Brain microvascular endothelial cell (primary cell): ENCODE measurements at regions not wholly inside any gene's neighbourhood (a gene's known extent, or its start where the extent isn't known, plus 50 kb on each side); places are given as distances from the start of the nearest gene placed in this dataset.

Source experiments
- DNase-seq: peaks from one replicate; pipeline ENCODE4 v3.0.0-alpha.2; 2020
- H3K27ac ChIP-seq: fragments of 250-450 bp; sonication (Bioruptor Pico); 2 replicates; pipeline ENCODE4 v1.5.1; 2020; ENCODE audit warnings: mild to moderate bottlenecking, moderate library complexity
- H3K27me3 ChIP-seq: fragments of 250-450 bp; sonication (Bioruptor Pico); replicated peaks from 2 replicates; pipeline ENCODE4 v1.5.1; 2020; ENCODE audit warnings: mild to moderate bottlenecking
- H3K36me3 ChIP-seq: fragments of 250-450 bp; sonication (Bioruptor Pico); replicated peaks from 2 replicates; pipeline ENCODE4 v1.5.1; 2020; ENCODE audit warnings: mild to moderate bottlenecking
- H3K4me3 ChIP-seq: 2 replicates; pipeline ENCODE4 v1.5.1; 2011; ENCODE audit warnings: low read depth, mild to moderate bottlenecking, control low read depth, low read length, moderate library complexity
- in situ Hi-C: cut with HindIII; loops from 2 replicates; pipeline ENCODE4 v1.10.0; 2017; ENCODE audit warnings: low sequenced_read_pairs, low pct_ligation_motif_present
- TF ChIP-seq, protein P1 (sequence below): IDR thresholded peaks from 2 replicates; pipeline ENCODE4 v1.5.1; 2011; ENCODE audit warnings: low read depth, mild to moderate bottlenecking, moderate library complexity, low read length, control low read depth, inconsistent platforms; ENCODE audit errors: missing control alignments

DNA sequence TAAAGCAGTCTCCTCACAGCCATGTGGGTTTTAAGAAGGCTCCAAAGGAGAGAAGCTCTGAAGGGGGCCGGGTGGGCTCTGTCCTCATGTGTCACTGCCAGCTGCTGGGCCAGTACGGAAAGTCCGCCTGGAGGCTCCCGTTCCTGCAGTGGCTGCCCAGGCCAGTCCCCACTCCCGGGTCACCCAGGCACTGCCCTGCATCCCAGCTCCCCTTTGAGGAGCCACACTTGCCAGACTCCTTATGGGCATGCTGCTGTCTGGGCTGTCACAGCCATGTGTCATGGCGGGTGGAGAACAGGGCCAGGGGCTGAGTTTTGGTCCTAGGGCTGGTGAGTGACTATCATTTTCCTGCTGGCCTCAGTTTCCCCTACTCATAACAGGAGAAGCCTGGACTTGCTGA is 79.4 kb upstream of the ACTRT2 start:
- H3K27me3 ChIP-seq, result no peaks in the 10 kb centered on the region
- in situ Hi-C loops, result no loop called here
- no peak for DNase-seq
- TF ChIP-seq, protein P1, sequence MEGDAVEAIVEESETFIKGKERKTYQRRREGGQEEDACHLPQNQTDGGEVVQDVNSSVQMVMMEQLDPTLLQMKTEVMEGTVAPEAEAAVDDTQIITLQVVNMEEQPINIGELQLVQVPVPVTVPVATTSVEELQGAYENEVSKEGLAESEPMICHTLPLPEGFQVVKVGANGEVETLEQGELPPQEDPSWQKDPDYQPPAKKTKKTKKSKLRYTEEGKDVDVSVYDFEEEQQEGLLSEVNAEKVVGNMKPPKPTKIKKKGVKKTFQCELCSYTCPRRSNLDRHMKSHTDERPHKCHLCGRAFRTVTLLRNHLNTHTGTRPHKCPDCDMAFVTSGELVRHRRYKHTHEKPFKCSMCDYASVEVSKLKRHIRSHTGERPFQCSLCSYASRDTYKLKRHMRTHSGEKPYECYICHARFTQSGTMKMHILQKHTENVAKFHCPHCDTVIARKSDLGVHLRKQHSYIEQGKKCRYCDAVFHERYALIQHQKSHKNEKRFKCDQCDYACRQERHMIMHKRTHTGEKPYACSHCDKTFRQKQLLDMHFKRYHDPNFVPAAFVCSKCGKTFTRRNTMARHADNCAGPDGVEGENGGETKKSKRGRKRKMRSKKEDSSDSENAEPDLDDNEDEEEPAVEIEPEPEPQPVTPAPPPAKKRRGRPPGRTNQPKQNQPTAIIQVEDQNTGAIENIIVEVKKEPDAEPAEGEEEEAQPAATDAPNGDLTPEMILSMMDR, result no peak
- no peaks in the 10 kb centered on the region for H3K36me3 ChIP-seq
- no peak overlapping the region for H3K4me3 ChIP-seq
- no peak overlapping the region for H3K27ac ChIP-seq

DNA sequence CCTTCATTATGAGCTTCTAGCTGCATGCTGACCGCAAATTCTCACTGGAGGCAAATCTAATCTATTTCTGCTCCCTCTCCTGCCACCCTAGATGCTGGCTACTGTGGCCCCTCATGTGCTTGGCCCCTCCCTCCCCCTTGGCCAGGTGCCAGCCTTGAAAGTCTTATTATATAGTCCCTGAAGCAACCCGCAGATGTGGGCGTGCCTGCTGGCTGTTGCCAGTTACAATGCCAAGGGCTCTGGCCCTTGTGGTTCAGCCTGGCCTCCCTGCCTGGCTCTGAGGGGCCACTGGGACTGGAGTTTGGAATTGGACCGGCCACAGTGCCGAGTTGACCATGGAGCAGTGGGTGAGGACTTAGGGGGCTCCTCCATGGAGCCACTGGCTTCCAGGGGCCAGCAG is 78.9 kb upstream of the ACTRT2 start:
- DNase-seq, result no peak
- Histone ChIP-seq H3K27me3 (no peaks in the 10 kb centered on the region), H3K27ac (no peak overlapping the region), H3K4me3 (no peak overlapping the region), H3K36me3 (no peaks in the 10 kb centered on the region)
- in situ Hi-C loops, result no loop called here
- TF ChIP-seq, protein P1, result no peak

DNA sequence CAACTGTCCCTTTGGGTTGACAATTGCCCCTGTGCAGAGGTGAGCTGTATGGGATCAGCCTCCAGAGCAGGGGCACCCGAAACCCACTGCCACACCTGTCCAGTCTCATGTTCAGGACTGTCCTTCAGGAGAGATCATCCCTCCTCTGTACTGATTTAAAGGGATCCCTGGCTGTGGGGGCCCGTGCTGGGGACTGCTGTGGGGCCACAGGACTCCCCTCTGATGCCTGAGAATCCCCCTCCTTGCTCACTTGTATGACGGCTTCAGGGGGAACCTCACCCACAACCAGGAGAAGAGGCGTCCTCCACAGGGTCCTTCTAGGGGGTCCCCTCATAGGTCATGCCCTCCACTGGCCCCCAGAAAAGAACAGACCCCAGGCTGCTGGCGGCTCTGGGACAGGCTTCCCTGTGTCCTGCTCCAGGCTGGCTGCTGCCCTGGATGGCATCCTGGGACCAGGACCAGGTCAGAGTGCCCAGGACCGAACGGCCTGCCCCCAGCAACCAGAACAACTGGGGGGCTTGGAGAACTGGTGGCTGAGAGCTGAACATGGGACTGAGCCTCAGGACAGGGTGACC is 77.5 kb upstream of the ACTRT2 start:
- Histone ChIP-seq H3K27me3 (no peaks in the 10 kb centered on the region), H3K36me3 (no peaks in the 10 kb centered on the region), H3K4me3 (no peak overlapping the region), H3K27ac (no peak overlapping the region)
- no peak for DNase-seq
- in situ Hi-C loops, result no loop called here
- TF ChIP-seq, protein P1, result no peak

DNA sequence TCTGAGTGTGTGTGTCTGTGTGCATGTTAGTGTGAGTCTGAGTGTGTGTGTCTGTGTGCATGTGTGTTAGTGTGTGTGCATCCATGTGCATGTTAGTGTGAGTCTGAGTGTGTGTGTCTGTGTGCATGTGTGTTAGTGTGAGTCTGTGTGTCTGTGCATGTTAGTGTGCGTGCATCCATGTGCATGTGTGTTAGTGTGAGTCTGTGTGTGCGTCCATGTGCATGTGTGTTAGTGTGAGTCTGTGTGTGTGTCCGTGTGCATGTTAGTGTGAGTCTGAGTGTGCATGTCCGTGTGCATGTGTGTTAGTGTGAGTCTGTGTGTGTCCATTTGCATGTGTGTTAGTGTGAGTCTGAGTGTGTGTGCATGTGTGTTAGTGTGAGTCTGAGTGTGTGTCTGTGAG is 76.6 kb upstream of the ACTRT2 start:
- no peak overlapping the region for H3K27ac ChIP-seq
- no peaks in the 10 kb centered on the region for H3K27me3 ChIP-seq
- H3K4me3 ChIP-seq, result no peak overlapping the region
- TF ChIP-seq, protein P1, result no peak
- in situ Hi-C loops, result no loop called here
- no peaks in the 10 kb centered on the region for H3K36me3 ChIP-seq
- DNase-seq, result no peak

DNA sequence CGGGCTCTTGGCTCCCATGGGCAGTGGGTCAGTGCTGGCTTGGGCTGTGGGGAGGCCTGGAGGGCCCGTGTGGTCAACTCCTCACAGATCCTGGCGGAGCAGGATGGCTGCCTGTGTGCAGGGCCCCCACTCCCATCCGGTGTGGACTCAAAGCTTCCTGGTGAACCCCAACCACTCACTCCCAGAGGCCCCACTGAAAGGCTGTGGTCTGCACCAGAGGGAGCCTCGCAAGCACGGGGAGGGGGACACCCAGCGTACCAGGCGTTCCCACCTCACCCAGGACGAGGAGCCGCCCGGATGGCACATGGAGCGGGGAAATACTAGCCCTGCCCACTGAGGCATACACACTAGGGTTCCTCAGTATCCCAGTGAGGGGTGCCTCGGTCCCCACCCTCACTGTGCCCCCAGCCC is 75.4 kb upstream of the ACTRT2 start:
- no peaks in the 10 kb centered on the region for H3K27me3 ChIP-seq
- H3K36me3 ChIP-seq, result no peaks in the 10 kb centered on the region
- H3K4me3 ChIP-seq, result no peak overlapping the region
- H3K27ac ChIP-seq, result no peak overlapping the region
- no peak for DNase-seq
- in situ Hi-C loops, result no loop called here
- TF ChIP-seq, protein P1, result no peak

DNA sequence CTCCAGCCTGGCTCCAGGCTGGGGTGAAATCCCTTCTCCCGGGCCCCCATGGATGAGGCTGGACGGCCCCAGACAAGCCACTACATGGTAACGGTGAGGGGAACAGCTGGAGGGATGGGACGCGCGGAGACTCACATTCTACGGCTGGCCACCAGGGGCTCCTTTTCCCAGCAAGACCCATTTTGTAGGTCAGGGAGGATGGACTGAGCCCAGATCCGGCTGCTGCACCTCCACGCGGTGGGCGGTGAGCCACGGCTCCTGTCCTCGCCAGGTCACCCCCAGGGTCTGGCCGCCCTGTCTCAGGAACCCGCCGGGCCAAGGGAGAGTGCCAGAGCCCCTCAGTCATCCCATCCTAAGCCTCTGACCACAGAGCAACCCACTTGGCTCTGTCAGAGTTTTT is 75.0 kb upstream of the ACTRT2 start:
- DNase-seq, result no peak
- H3K36me3 ChIP-seq, result no peaks in the 10 kb centered on the region
- TF ChIP-seq, protein P1, result no peak
- H3K27ac ChIP-seq, result no peak overlapping the region
- no peak overlapping the region for H3K4me3 ChIP-seq
- no peaks in the 10 kb centered on the region for H3K27me3 ChIP-seq
- in situ Hi-C loops, result no loop called here
